Epithelial cell of esophagus (primary cell): ENCODE measurements at regions not wholly inside any gene's neighbourhood (a gene's known extent, or its start where the extent isn't known, plus 50 kb on each side); places are given as distances from the start of the nearest gene placed in this dataset.

ENCODE experiments used
- DNase-seq: peaks from one replicate; pipeline ENCODE4 v3.0.0; 2010; ENCODE audit warnings: low read depth
- H3K4me3 ChIP-seq: 2 replicates; pipeline ENCODE4 v1.5.1; 2011; ENCODE audit warnings: mild to moderate bottlenecking, low read length, control low read depth
- CTCF ChIP-seq: IDR thresholded peaks from 2 replicates; pipeline ENCODE4 v1.5.1; 2011; ENCODE audit warnings: low read depth, mild to moderate bottlenecking, low read length, control low read depth, inconsistent platforms; ENCODE audit not compliant: insufficient read depth; ENCODE audit errors: missing control alignments

- no peak for TF ChIP-seq CTCF
- DNase-seq: no peak
- no peak overlapping the region for H3K4me3 ChIP-seq
These were observed 118.9 kb downstream of the IRS1 start for GRCh38 chr2:226680719-226681118.

GRCh38 chr2:226679389-226680065 lies 120.1 kb downstream of the IRS1 start:
- TF ChIP-seq CTCF: no peak
- DNase-seq: no peak
- H3K4me3 ChIP-seq: no peak overlapping the region

GRCh38 chr2:226678422-226678821 lies 121.2 kb downstream of the IRS1 start:
- TF ChIP-seq CTCF: no peak
- DNase-seq: no peak
- no peak overlapping the region for H3K4me3 ChIP-seq

- DNase-seq: no peak
- TF ChIP-seq CTCF: no peak
- H3K4me3 ChIP-seq: no peak overlapping the region
These were observed 122.5 kb downstream of the IRS1 start for GRCh38 chr2:226677080-226677479.

GRCh38 chr2:226676618-226677017 lies 123.0 kb downstream of the IRS1 start:
- no peak for TF ChIP-seq CTCF
- H3K4me3 ChIP-seq: no peak overlapping the region
- no peak for DNase-seq

- no peak overlapping the region for H3K4me3 ChIP-seq
- TF ChIP-seq CTCF: no peak
- no peak for DNase-seq
These were observed 125.5 kb downstream of the IRS1 start for GRCh38 chr2:226674123-226674522.

- TF ChIP-seq CTCF: no peak
- H3K4me3 ChIP-seq: no peak overlapping the region
These were observed 126.3 kb downstream of the IRS1 start for GRCh38 chr2:226673314-226673723.

More at GRCh38 chr2:226673314-226673723, 126.3 kb downstream of the IRS1 start:
- DNase-seq: peak; percentile 95
